ENCODE measurements at regions not wholly inside any gene's neighbourhood (a gene's known extent, or its start where the extent isn't known, plus 50 kb on each side); places are given as distances from the start of the nearest gene placed in this dataset.

- TF ChIP-seq, protein P1, sequence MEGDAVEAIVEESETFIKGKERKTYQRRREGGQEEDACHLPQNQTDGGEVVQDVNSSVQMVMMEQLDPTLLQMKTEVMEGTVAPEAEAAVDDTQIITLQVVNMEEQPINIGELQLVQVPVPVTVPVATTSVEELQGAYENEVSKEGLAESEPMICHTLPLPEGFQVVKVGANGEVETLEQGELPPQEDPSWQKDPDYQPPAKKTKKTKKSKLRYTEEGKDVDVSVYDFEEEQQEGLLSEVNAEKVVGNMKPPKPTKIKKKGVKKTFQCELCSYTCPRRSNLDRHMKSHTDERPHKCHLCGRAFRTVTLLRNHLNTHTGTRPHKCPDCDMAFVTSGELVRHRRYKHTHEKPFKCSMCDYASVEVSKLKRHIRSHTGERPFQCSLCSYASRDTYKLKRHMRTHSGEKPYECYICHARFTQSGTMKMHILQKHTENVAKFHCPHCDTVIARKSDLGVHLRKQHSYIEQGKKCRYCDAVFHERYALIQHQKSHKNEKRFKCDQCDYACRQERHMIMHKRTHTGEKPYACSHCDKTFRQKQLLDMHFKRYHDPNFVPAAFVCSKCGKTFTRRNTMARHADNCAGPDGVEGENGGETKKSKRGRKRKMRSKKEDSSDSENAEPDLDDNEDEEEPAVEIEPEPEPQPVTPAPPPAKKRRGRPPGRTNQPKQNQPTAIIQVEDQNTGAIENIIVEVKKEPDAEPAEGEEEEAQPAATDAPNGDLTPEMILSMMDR (IDR thresholded peaks at IDR 0.05 in 4 of 5, conservative IDR thresholded peaks at IDR 0.05 in 1 of 5) = no peak
- no peak for TF ChIP-seq POLR2A (IDR thresholded peaks at IDR 0.05)
Measured at GRCh38 chr14:61627612-61628011, 67.7 kb upstream of the HIF1A start.
